ENCODE measurements at regions not wholly inside any gene's neighbourhood (a gene's known extent, or its start where the extent isn't known, plus 50 kb on each side); places are given as distances from the start of the nearest gene placed in this dataset.

DNA sequence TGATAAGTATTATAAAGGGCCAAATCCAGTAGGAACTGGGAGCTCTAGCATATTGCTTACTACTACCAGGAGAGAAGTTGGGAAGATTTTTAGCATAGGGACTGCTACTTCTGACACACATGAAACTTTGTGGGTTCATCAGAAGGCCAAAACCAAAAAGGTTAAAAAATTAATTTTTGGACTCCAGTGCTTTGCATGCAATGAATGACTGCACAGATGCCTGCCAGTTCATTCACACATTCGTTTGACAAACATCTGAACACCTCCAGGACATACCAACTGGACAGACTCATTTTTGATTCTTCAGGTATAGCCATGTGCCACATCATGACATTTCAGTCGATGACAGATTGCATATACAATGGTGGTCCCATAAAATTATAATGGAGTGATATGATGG, 79.8 kb downstream of the MID1IP1 start:
- WGBS, 2 experiments (ENCODE audit: insufficient coverage in 1 of 2, insufficient read length in 1 of 2) = 98% methylated on average over 2 of the region's 2 CpGs; no CpG with 5 or more reads in 1 of the 2 experiments
- Histone ChIP-seq H3K27me3 (ENCODE audit: control insufficient read depth, insufficient read depth, low read length, poor library complexity, severe bottlenecking) (no peaks in the 10 kb centered on the region), H3K9me3 (ENCODE audit: control insufficient read depth, low read length) (no peaks in the 10 kb centered on the region), H3K4me3 (ENCODE audit: low read length) (no peak overlapping the region), H3K27ac (ENCODE audit: low read depth, low read length) (no peak overlapping the region), H3K9ac (ENCODE audit: extremely low read depth, low read length, poor library complexity, severe bottlenecking) (no peak overlapping the region), H3K4me1 (ENCODE audit: control insufficient read depth, insufficient read depth, low read length) (no peaks in the 10 kb centered on the region), H3K36me3 (ENCODE audit: control insufficient read depth, insufficient read depth, low read length) (no peaks in the 10 kb centered on the region)
- Mint-ChIP-seq H3K4me1 (no peaks in the 10 kb centered on the region), H3K27me3 (ENCODE audit: insufficient read depth) (no peaks in the 10 kb centered on the region), H3K9me3 (peaks cover 41% of the 10 kb centered on the region), H3K27ac (no peak overlapping the region), H3K36me3 (ENCODE audit: low read depth) (no peaks in the 10 kb centered on the region), H3K4me3 (no peak overlapping the region)
- DNase-seq = no peak
- no peak for TF ChIP-seq CTCF (conservative IDR thresholded peaks at IDR 0.05)

DNA sequence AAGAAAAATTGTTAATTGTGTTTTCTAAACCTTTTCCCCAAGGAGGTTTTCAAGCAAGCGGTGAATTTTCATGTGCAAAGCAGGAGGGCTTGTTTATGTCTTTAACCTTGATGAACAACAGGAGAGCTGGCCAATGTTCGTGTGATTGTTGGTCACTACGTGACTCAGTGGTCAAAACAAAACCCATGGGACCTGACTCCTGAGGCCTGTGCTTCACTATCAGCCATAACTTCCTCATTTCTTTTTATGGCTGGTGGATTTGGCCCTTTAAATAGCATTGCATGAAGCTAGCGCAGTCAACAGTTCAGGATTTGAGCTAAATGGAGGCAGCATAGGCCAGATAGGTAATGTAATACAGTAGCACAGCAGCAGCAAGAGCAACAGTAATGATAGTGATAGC, 80.5 kb downstream of the MID1IP1 start:
- Mint-ChIP-seq H3K36me3 (ENCODE audit: low read depth) (no peaks in the 10 kb centered on the region), H3K4me1 (no peaks in the 10 kb centered on the region), H3K9me3 (peaks cover 41% of the 10 kb centered on the region), H3K27ac (no peak overlapping the region), H3K27me3 (ENCODE audit: insufficient read depth) (no peaks in the 10 kb centered on the region), H3K4me3 (no peak overlapping the region)
- TF ChIP-seq CTCF (conservative IDR thresholded peaks at IDR 0.05) = no peak
- Histone ChIP-seq H3K36me3 (ENCODE audit: control insufficient read depth, insufficient read depth, low read length) (no peaks in the 10 kb centered on the region), H3K9me3 (ENCODE audit: control insufficient read depth, low read length) (no peaks in the 10 kb centered on the region), H3K4me1 (ENCODE audit: control insufficient read depth, insufficient read depth, low read length) (no peaks in the 10 kb centered on the region), H3K4me3 (ENCODE audit: low read length) (no peak overlapping the region), H3K27ac (ENCODE audit: low read depth, low read length) (no peak overlapping the region), H3K27me3 (ENCODE audit: control insufficient read depth, insufficient read depth, low read length, poor library complexity, severe bottlenecking) (no peaks in the 10 kb centered on the region), H3K9ac (ENCODE audit: extremely low read depth, low read length, poor library complexity, severe bottlenecking) (no peak overlapping the region)
- DNase-seq = no peak
- 95 to 100% methylated on average over 2 to 4 of the region's 4 CpGs for WGBS, 2 experiments (ENCODE audit: insufficient coverage in 1 of 2, insufficient read length in 1 of 2)

DNA sequence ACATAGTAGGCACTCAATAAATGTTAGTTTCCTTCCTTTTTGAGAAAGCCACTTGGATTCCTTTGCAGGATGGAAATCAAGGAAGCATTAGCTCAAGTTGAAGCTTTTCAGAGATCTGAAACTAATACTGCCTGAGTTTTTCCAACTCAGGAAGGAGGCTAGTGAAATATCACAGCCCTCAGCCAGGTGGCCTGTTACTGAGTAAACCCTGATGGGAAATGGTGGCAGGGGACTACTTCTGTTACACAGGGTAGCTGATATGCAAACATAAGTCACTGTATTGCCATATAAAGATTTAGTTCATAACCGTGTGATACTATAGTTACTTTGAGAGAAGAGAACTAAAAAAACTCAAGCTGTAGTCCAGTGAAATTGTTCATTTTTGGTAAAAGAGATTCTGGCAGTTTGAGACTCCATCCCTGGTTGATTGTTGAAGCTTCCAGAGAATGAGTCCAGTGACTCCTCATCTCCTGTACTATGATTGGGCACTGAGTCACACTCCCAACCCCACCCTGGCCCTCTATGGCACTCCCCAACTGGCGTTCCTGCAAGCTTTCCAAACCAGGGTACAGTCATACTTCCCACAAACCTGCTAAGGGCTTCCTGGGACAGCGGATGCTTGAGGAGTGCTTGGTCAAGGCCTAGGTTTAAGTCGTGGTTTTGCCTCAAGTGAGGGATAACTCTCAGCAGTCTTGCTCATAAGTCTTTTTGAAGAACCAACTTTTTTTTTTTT, 81.8 kb downstream of the MID1IP1 start:
- TF ChIP-seq CTCF (conservative IDR thresholded peaks at IDR 0.05) = no peak
- Mint-ChIP-seq H3K36me3 (ENCODE audit: low read depth) (no peaks in the 10 kb centered on the region), H3K27ac (no peak overlapping the region), H3K9me3 (peaks cover 33% of the 10 kb centered on the region), H3K4me1 (no peaks in the 10 kb centered on the region), H3K4me3 (no peak overlapping the region), H3K27me3 (ENCODE audit: insufficient read depth) (no peaks in the 10 kb centered on the region)
- Histone ChIP-seq H3K36me3 (ENCODE audit: control insufficient read depth, insufficient read depth, low read length) (no peaks in the 10 kb centered on the region), H3K27ac (ENCODE audit: low read depth, low read length) (no peak overlapping the region), H3K9me3 (ENCODE audit: control insufficient read depth, low read length) (no peaks in the 10 kb centered on the region), H3K27me3 (ENCODE audit: control insufficient read depth, insufficient read depth, low read length, poor library complexity, severe bottlenecking) (no peaks in the 10 kb centered on the region), H3K4me3 (ENCODE audit: low read length) (no peak overlapping the region), H3K4me1 (ENCODE audit: control insufficient read depth, insufficient read depth, low read length) (no peaks in the 10 kb centered on the region), H3K9ac (ENCODE audit: extremely low read depth, low read length, poor library complexity, severe bottlenecking) (no peak overlapping the region)
- 96 to 100% methylated on average over 1 to 4 of the region's 4 CpGs for WGBS, 2 experiments (ENCODE audit: insufficient coverage in 1 of 2, insufficient read length in 1 of 2)
- DNase-seq = no peak

All from endodermal cell (in vitro differentiated cells).